ENCODE measurements at regions not wholly inside any gene's neighbourhood (a gene's known extent, or its start where the extent isn't known, plus 50 kb on each side); places are given as distances from the start of the nearest gene placed in this dataset.

DNA sequence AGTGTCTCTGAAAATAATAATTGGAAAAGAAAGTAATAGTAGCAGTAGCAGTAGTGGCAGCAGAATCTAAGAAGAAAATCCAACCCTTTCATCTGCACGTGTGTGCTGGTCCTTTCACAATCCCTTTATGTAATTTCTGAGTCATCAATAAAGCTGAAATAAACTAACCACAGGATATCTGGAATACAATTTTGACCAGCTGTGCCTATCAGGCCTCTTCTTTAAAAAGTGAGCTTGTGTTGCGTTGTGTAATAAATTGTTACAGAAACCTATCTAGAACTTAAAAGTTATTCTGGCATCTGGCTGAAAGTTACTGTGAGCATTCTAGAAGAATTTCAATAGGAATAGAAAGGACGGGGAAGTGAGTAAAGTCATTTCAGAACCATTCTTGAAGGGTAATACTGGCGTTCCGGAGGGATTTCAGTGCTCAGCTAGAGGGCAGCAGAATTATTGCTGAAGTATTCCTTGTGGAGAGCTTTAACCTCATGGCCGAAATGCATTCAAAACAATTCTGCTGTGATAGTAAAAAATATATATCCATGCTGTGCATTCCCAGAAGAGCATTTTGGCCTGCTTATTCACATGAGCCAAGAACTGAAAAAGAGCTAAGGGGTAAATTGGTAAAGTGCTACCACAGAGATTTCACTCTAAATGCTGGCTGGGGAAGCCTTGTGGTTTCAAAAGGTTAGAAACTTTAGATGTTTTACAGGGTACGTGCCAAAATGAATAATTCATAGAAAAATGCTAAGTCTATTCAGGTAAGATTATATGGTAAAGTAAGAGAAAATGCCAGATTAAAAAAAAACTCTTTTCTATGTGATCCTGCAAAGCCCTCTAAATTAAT lies 260.6 kb downstream of the NKX6-1 start:
- no peak for TF ChIP-seq JUNB (IDR thresholded peaks at IDR 0.05; ENCODE audit: unreplicated experiment)
- TF ChIP-seq ZNF331 (CRISPR knock-in tag; IDR thresholded peaks at IDR 0.05; ENCODE audit: low read depth): no peak
- TF ChIP-seq, protein P1, sequence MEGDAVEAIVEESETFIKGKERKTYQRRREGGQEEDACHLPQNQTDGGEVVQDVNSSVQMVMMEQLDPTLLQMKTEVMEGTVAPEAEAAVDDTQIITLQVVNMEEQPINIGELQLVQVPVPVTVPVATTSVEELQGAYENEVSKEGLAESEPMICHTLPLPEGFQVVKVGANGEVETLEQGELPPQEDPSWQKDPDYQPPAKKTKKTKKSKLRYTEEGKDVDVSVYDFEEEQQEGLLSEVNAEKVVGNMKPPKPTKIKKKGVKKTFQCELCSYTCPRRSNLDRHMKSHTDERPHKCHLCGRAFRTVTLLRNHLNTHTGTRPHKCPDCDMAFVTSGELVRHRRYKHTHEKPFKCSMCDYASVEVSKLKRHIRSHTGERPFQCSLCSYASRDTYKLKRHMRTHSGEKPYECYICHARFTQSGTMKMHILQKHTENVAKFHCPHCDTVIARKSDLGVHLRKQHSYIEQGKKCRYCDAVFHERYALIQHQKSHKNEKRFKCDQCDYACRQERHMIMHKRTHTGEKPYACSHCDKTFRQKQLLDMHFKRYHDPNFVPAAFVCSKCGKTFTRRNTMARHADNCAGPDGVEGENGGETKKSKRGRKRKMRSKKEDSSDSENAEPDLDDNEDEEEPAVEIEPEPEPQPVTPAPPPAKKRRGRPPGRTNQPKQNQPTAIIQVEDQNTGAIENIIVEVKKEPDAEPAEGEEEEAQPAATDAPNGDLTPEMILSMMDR (conservative IDR thresholded peaks at IDR 0.05; ENCODE audit: low read depth in 2 of 2): peak in 1 of 2 experiments; percentile 42; a peak in 2 of 4 replicates
- TF ChIP-seq EZH2 (IDR thresholded peaks at IDR 0.05; ENCODE audit: low read depth, unreplicated experiment): no peak
- no peak for TF ChIP-seq ZNF114 (CRISPR knock-in tag; IDR thresholded peaks at IDR 0.05)
- TF ChIP-seq EZH2phosphoT487 (IDR thresholded peaks at IDR 0.05; ENCODE audit: unreplicated experiment): no peak
- no peak for TF ChIP-seq REST (IDR thresholded peaks at IDR 0.05; ENCODE audit: unreplicated experiment)
- TF ChIP-seq STAT1 (IDR thresholded peaks at IDR 0.05; ENCODE audit: unreplicated experiment): no peak
- Histone ChIP-seq H3K79me2 (replicated peaks; ENCODE audit: insufficient read depth) (no peaks in the 10 kb centered on the region), H3K9me2 (ENCODE audit: insufficient read depth) (no peaks in the 10 kb centered on the region), H3K4me2 (no peak overlapping the region), H2AFZ (no peak overlapping the region), H3K36me3 (ENCODE audit: insufficient read depth) (no peaks in the 10 kb centered on the region), H3K27me3 (ENCODE audit: insufficient read depth) (no peaks in the 10 kb centered on the region), H4K20me1 (replicated peaks; ENCODE audit: insufficient read depth) (no peaks in the 10 kb centered on the region), H3K4me1 (ENCODE audit: insufficient read depth) (no peaks in the 10 kb centered on the region), H3K4me3 (no peak overlapping the region), H3K27ac (ENCODE audit: low read depth) (no peak overlapping the region), H3F3A (replicated peaks; ENCODE audit: low read depth) (no peaks in the 10 kb centered on the region)
- Mint-ChIP-seq H3K4me3 (no peak overlapping the region), H3K9me3 (no peaks in the 10 kb centered on the region), H3K27me3 (ENCODE audit: insufficient read depth, low read depth, poor library complexity) (peaks cover 2% of the 10 kb centered on the region), H3K27ac (no peak overlapping the region), H3K4me1 (peaks cover 3% of the 10 kb centered on the region; the same call in 1 of the 3 replicates), H3K36me3 (ENCODE audit: low read depth) (no peaks in the 10 kb centered on the region)
- DNase-seq (ENCODE audit: low spot score) (no peak), ATAC-seq (no peak)

DNA sequence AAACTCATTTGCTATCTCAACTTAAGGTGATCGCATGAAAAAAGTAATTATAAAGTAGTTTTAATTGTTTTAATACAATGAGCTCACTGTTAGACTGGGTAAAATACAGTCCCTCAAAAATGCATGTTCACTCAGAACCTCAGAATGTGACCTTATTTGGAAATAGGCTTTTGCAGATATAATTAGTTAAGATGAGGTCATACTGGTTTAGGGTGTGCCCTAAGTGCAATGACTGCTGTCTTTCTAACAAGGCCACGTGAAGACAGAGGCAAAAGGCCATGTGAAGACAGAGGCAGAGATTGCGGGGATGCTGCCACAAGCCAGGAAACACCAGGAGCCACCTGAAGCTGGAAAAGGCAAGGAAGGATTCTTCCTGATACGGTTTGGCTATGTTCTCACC lies 262.1 kb downstream of the NKX6-1 start:
- Histone ChIP-seq H3K27me3 (ENCODE audit: insufficient read depth) (no peaks in the 10 kb centered on the region), H3K36me3 (ENCODE audit: insufficient read depth) (no peaks in the 10 kb centered on the region), H3K79me2 (replicated peaks; ENCODE audit: insufficient read depth) (no peaks in the 10 kb centered on the region), H3K27ac (ENCODE audit: low read depth) (no peak overlapping the region), H3K4me2 (no peak overlapping the region), H3K4me3 (no peak overlapping the region), H3K9me2 (ENCODE audit: insufficient read depth) (no peaks in the 10 kb centered on the region), H3K4me1 (ENCODE audit: insufficient read depth) (no peaks in the 10 kb centered on the region), H4K20me1 (replicated peaks; ENCODE audit: insufficient read depth) (no peaks in the 10 kb centered on the region), H2AFZ (no peak overlapping the region), H3F3A (replicated peaks; ENCODE audit: low read depth) (no peaks in the 10 kb centered on the region)
- TF ChIP-seq CREB1 (CRISPR knock-in tag; IDR thresholded peaks at IDR 0.05; ENCODE audit: low read depth): no peak
- TF ChIP-seq, protein P2, sequence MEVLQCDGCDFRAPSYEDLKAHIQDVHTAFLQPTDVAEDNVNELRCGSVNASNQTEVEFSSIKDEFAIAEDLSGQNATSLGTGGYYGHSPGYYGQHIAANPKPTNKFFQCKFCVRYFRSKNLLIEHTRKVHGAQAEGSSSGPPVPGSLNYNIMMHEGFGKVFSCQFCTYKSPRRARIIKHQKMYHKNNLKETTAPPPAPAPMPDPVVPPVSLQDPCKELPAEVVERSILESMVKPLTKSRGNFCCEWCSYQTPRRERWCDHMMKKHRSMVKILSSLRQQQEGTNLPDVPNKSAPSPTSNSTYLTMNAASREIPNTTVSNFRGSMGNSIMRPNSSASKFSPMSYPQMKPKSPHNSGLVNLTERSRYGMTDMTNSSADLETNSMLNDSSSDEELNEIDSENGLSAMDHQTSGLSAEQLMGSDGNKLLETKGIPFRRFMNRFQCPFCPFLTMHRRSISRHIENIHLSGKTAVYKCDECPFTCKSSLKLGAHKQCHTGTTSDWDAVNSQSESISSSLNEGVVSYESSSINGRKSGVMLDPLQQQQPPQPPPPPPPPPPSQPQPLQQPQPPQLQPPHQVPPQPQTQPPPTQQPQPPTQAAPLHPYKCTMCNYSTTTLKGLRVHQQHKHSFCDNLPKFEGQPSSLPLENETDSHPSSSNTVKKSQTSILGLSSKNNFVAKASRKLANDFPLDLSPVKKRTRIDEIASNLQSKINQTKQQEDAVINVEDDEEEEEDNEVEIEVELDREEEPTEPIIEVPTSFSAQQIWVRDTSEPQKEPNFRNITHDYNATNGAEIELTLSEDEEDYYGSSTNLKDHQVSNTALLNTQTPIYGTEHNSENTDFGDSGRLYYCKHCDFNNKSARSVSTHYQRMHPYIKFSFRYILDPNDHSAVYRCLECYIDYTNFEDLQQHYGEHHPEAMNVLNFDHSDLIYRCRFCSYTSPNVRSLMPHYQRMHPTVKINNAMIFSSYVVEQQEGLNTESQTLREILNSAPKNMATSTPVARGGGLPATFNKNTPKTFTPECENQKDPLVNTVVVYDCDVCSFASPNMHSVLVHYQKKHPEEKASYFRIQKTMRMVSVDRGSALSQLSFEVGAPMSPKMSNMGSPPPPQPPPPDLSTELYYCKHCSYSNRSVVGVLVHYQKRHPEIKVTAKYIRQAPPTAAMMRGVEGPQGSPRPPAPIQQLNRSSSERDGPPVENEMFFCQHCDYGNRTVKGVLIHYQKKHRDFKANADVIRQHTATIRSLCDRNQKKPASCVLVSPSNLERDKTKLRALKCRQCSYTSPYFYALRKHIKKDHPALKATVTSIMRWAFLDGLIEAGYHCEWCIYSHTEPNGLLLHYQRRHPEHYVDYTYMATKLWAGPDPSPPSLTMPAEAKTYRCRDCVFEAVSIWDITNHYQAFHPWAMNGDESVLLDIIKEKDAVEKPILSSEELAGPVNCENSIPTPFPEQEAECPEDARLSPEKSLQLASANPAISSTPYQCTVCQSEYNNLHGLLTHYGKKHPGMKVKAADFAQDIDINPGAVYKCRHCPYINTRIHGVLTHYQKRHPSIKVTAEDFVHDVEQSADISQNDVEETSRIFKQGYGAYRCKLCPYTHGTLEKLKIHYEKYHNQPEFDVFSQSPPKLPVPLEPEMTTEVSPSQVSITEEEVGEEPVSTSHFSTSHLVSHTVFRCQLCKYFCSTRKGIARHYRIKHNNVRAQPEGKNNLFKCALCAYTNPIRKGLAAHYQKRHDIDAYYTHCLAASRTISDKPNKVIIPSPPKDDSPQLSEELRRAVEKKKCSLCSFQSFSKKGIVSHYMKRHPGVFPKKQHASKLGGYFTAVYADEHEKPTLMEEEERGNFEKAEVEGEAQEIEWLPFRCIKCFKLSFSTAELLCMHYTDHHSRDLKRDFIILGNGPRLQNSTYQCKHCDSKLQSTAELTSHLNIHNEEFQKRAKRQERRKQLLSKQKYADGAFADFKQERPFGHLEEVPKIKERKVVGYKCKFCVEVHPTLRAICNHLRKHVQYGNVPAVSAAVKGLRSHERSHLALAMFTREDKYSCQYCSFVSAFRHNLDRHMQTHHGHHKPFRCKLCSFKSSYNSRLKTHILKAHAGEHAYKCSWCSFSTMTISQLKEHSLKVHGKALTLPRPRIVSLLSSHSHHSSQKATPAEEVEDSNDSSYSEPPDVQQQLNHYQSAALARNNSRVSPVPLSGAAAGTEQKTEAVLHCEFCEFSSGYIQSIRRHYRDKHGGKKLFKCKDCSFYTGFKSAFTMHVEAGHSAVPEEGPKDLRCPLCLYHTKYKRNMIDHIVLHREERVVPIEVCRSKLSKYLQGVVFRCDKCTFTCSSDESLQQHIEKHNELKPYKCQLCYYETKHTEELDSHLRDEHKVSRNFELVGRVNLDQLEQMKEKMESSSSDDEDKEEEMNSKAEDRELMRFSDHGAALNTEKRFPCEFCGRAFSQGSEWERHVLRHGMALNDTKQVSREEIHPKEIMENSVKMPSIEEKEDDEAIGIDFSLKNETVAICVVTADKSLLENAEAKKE (CRISPR knock-in tag; IDR thresholded peaks at IDR 0.05): no peak
- Mint-ChIP-seq H3K4me1 (peaks cover 3% of the 10 kb centered on the region; the same call in 1 of the 3 replicates), H3K4me3 (no peak overlapping the region), H3K27me3 (ENCODE audit: insufficient read depth, low read depth, poor library complexity) (peaks cover 3% of the 10 kb centered on the region), H3K27ac (no peak overlapping the region), H3K36me3 (ENCODE audit: low read depth) (no peaks in the 10 kb centered on the region), H3K9me3 (no peaks in the 10 kb centered on the region)
- DNase-seq (ENCODE audit: low spot score) (no peak), ATAC-seq (no peak)

All from GM23338 (cell line).